ENCODE measurements at regions not wholly inside any gene's neighbourhood (a gene's known extent, or its start where the extent isn't known, plus 50 kb on each side); places are given as distances from the start of the nearest gene placed in this dataset.

- DNase-seq (ENCODE audit: low read depth), result no peak
- no peak for TF ChIP-seq CTCF (IDR thresholded peaks at IDR 0.05; ENCODE audit: insufficient read depth, low read depth, low read length, missing control alignments)
Measured at GRCh38 chr7:69342154-69342884, 256.0 kb upstream of the AUTS2 start.

GRCh38 chr7:69349291-69349690 lies 249.0 kb upstream of the AUTS2 start:
- no peak for DNase-seq (ENCODE audit: low read depth)
- no peak for TF ChIP-seq CTCF (IDR thresholded peaks at IDR 0.05; ENCODE audit: insufficient read depth, low read depth, low read length, missing control alignments)
- no peak overlapping the region for H3K4me3 ChIP-seq (ENCODE audit: low read depth, low read length)

More at GRCh38 chr7:69342154-69342884, 256.0 kb upstream of the AUTS2 start:
- H3K4me3 ChIP-seq (ENCODE audit: low read depth, low read length), result no peak overlapping the region

- TF ChIP-seq CTCF (IDR thresholded peaks at IDR 0.05; ENCODE audit: insufficient read depth, low read depth, low read length, missing control alignments), result no peak
- no peak for DNase-seq (ENCODE audit: low read depth)
- H3K4me3 ChIP-seq (ENCODE audit: low read depth, low read length), result no peak overlapping the region
Measured at GRCh38 chr7:69358163-69358821, 240.0 kb upstream of the AUTS2 start.

GRCh38 chr7:69359003-69359700 lies 239.1 kb upstream of the AUTS2 start:
- no peak for TF ChIP-seq CTCF (IDR thresholded peaks at IDR 0.05; ENCODE audit: insufficient read depth, low read depth, low read length, missing control alignments)
- no peak for DNase-seq (ENCODE audit: low read depth)
- no peak overlapping the region for H3K4me3 ChIP-seq (ENCODE audit: low read depth, low read length)

GRCh38 chr7:69360913-69361312 lies 237.4 kb upstream of the AUTS2 start:
- no peak overlapping the region for H3K4me3 ChIP-seq (ENCODE audit: low read depth, low read length)
- no peak for DNase-seq (ENCODE audit: low read depth)
- no peak for TF ChIP-seq CTCF (IDR thresholded peaks at IDR 0.05; ENCODE audit: insufficient read depth, low read depth, low read length, missing control alignments)

GRCh38 chr7:69363136-69363535 lies 235.1 kb upstream of the AUTS2 start:
- H3K4me3 ChIP-seq (ENCODE audit: low read depth, low read length), result no peak overlapping the region
- DNase-seq (ENCODE audit: low read depth), result no peak
- TF ChIP-seq CTCF (IDR thresholded peaks at IDR 0.05; ENCODE audit: insufficient read depth, low read depth, low read length, missing control alignments), result no peak

Data from GM12865 (cell line).